NB4 (cell line): ENCODE measurements at regions not wholly inside any gene's neighbourhood (a gene's known extent, or its start where the extent isn't known, plus 50 kb on each side); places are given as distances from the start of the nearest gene placed in this dataset.

Source experiments
- MYC ChIP-seq: IDR thresholded peaks from 2 replicates; pipeline ENCODE4 v1.6.1; 2011; ENCODE audit warnings: low read depth, low read length
- POLR2A ChIP-seq: IDR thresholded peaks from 2 replicates; pipeline ENCODE4 v1.6.1; 2011; ENCODE audit warnings: mild to moderate bottlenecking; ENCODE audit not compliant: insufficient read length; ENCODE audit errors: extremely low read depth
- TF ChIP-seq, protein P1 (sequence below): IDR thresholded peaks from one replicate; pipeline ENCODE4 v1.5.1; 2012; ENCODE audit warnings: low read depth, low read length
- TF ChIP-seq, protein P2 (sequence below): IDR thresholded peaks from 2 replicates; pipeline ENCODE4 v1.6.1; 2011; ENCODE audit warnings: low read depth, low read length

DNA sequence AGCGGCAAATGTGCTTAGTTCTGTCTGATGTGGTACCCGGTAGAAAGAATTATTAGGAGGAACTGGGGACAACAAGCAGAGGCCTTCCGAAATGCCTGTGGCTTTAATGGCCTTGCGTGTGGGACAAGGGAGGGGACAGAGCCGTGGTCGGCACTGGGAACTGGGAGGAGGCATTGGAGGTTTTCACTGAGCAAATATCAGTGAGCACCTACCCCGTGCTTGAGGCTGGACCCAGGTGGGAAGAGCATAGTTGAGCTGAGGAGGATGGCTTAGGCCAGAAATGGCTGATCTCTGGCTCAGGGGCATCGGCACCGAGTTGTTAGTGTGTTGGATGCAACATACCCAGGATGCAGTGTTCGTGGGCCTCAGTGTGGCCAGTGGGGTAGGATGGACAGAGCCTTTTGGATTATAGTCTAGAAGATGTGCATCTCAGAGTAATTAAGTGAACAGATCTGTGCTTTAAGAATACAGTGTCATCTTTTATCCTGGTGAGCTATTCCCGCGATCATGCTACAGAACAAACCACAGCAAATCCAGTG, 201.3 kb downstream of the TEX29 start:
- TF ChIP-seq, protein P1, sequence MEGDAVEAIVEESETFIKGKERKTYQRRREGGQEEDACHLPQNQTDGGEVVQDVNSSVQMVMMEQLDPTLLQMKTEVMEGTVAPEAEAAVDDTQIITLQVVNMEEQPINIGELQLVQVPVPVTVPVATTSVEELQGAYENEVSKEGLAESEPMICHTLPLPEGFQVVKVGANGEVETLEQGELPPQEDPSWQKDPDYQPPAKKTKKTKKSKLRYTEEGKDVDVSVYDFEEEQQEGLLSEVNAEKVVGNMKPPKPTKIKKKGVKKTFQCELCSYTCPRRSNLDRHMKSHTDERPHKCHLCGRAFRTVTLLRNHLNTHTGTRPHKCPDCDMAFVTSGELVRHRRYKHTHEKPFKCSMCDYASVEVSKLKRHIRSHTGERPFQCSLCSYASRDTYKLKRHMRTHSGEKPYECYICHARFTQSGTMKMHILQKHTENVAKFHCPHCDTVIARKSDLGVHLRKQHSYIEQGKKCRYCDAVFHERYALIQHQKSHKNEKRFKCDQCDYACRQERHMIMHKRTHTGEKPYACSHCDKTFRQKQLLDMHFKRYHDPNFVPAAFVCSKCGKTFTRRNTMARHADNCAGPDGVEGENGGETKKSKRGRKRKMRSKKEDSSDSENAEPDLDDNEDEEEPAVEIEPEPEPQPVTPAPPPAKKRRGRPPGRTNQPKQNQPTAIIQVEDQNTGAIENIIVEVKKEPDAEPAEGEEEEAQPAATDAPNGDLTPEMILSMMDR = no peak
- TF ChIP-seq MYC (no peak), POLR2A (no peak)
- TF ChIP-seq, protein P2, sequence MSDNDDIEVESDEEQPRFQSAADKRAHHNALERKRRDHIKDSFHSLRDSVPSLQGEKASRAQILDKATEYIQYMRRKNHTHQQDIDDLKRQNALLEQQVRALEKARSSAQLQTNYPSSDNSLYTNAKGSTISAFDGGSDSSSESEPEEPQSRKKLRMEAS = no peak
